ENCODE measurements at regions not wholly inside any gene's neighbourhood (a gene's known extent, or its start where the extent isn't known, plus 50 kb on each side); places are given as distances from the start of the nearest gene placed in this dataset.
"Not testable (repeated sequence)": the region's sequence is repeated elsewhere in the genome, so short reads cannot be mapped to it uniquely, and the experiment has no call there.

GRCh38 chr6:150456466-150456865 lies 87.7 kb downstream of the IYD start:
- no peak for DNase-seq

DNA sequence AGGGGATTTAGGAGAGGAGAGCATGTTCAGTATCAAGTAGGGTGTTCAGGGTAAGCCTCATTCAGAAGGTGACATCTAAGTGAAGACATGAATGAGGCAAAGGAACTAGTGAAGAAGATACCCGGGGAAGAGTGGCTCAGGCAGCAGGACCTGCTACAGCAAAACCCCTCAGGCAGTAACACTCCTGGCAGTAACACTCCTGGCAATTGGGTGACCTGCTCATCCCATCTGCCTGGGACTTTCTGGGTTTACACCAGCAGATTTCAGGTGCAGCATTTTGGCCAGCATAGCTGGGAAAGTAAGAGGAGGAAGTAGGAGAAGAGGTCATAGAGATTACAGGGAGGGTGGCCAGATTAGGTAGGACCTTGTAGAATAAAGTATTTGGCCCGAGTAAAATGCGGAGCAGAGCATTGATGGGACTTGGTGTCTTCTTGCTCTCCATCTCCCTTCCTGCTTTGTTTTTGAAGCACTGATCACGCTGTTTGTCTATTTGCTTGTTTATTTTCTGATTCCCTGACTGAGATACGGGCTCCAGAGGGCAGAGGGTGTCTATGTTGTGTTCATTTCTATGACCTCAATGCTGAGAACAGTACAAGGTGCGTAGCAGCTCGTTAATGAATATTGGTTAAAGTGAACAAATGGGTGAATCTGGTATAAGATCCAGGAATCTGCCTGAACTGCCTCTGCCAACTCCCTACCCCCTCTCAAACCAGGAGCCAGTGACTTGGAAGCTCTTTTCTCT lies 88.3 kb downstream of the IYD start:
- DNase-seq = no peak

DNA sequence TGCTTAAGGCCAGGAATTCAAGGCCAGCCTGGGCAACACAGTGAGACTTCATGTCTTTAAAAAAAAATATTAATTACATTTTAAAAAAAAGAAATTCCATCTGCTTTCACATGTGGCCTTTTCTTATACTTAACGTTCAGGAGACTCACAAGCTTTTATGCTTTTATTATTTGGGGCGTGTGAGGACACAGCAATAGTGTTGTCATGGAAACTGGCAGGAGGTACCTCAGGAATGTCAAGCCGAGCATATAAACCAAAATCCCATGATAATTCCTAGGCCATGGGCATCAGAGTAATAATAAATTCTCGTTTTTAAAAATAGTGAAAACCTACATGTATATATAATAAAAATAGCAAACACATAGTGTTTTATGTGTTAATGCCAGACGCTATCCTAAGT lies 89.8 kb downstream of the IYD start:
- DNase-seq = no peak

DNA sequence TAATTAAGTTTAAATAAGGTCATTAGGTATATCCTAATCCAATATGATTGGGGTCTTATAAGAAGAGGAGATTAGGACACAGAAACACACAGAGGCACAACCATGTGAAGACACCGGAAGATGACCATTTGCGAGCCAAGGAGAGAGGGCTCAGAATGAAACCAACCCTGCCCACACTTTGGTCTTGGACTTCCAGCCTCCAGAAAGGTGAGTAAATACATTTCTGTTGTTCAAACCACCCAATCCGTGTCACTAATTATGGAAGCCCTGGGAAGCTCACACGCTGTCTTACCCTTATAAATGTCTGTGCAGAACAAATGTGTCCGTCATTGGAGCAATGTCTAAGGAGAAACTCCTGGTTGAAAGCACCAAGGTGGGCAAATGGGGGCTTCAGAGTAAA lies 95.0 kb downstream of the IYD start:
- DNase-seq = no peak

DNA sequence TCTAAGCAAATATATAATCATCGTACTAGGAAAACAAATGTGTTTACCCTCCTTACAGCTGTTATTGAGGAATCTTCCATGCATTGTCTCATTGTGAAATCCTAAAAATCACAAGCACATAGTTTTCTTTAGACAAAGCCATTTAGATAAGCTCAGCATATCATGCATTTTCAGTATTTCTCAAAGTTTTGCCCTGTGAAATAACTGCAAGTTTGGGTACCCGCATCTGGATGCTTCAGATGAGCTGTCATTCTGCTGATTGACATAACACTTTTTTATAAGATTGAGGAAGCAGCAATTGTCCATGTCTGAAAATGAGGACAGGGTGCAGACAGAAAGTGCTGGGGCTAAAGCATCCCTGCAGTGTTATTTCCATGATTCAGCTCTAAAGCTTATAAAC lies 96.2 kb downstream of the IYD start:
- DNase-seq = no peak

- no peak for DNase-seq
Observed at GRCh38 chr6:150465610-150466009, 96.8 kb downstream of the IYD start.

GRCh38 chr6:150466196-150466595 lies 97.4 kb downstream of the IYD start:
- DNase-seq = no peak

GRCh38 chr6:150470131-150470530 lies 101.3 kb downstream of the IYD start:
- DNase-seq = no peak

GRCh38 chr6:150470960-150471665 lies 102.3 kb downstream of the IYD start:
- no peak for DNase-seq

DNA sequence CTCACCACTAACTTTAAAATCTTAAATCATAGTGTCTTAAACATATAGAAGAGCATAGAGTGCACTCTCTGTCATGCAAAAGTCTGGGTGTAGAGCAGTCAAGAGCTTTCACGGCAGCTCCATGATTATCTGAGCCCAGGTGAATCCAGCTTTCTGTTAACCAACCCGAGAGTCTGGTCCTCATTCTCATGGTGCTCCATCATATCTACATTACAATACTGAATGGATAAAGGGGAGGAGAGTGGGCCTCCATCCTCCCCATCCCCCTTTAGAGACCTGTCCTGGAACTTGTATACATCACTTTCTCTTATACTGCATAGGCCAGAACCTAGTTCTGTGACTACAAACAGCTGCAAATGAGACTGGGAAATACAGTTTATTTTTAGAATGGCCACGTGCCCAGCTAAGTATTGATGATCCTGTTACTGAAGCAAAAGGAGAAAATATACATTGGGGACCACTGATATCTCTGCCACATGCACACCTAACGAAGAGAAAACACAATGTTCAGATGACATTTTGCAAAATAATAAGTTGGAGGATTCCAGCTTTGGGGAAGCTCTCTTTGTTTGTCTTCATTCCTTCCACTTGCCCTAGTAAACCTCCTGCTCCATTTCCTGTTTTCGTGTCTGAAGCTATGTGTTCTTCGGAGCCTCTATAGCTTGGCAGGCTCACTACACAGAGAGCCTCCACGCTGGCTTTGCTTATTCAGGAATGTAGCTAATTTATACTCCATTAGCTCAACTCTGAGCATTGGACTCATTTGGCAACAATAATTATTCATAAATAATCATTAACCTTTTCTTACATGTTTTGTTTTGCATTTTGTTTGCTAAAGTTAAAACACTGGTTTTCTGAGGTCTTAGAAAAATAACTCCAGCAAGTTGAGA lies 110.1 kb downstream of the IYD start:
- no peak for DNase-seq

DNA sequence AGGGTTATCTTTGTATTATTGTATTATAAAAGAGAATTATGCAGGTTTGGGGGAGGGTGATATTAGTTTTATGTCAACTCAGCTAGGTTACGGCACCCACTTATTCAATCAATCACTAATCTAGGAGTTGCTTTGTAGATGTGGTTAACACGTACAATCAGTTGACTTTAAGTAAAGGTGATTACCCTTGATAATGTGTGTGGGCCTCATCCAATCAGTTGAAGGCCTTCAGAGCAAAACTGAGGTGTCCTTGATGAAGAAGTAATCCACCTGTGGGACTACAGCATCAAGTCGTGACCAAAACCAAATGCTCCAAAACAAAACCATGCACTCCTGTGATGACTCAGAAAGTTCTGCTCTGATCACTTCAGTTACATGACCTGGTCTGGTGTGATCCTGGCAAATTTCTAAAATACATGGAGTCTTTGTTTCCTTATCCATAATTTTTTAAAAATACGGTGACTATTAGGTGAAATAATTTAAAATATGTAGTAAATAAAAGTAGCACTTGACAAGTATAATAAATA lies 114.1 kb downstream of the IYD start:
- no peak for DNase-seq

DNA sequence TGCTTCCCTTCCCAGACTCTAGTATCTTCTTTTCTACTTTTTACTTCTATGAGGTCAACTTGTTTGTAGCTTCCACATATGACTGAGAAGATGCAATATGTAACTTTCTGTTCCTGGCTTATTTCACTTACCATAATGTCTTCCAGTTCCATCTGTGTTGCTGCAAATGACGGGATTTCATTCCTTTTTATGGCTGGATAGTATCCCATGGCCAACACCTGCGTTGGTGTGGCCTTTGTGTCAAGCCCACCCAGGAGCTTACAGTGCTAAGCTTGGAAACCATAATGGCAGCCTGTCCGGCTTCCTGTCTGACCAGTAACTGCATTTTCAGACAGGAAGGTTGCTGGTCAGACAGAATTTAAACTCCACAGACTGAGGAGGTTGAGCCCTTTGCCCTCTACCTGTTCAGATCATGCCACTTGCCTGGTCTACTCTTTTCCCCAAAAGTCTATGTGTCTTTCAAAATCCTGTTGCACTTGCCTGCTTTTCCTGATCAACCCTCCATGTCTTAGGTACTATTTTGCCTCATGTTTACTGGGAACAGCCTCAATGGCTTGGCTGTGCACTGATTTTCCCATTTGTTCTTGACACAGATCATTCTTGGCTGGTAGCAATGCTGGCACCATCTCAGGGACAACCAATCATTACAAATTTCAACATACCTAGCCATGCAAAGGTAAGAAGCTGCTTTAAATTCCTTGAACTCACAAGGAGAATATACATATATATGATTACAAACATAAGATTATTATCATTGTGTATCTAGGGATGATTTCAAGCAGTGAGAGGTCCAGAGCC lies 114.3 kb upstream of the PLEKHG1 start:
- DNase-seq = no peak

DNA sequence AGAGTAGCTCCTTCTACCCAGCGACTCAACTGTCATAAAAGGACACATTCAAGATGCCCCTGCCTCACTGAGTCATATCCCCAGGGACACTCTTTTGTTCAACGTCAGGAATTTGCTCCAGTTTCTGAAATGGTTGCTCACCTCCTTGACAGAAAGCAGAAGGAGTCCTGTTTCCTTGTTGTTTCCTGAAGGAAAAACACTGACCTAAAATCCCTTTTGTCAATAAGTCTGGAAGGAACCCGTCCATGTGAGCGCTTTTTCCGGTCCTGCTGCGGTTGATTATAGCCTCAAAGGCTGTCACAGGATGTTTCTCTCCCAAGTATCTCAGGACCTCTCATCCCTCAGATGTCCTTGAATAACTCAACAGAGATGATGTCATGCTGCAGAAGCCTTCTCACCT lies 113.6 kb upstream of the PLEKHG1 start:
- no peak for DNase-seq

DNA sequence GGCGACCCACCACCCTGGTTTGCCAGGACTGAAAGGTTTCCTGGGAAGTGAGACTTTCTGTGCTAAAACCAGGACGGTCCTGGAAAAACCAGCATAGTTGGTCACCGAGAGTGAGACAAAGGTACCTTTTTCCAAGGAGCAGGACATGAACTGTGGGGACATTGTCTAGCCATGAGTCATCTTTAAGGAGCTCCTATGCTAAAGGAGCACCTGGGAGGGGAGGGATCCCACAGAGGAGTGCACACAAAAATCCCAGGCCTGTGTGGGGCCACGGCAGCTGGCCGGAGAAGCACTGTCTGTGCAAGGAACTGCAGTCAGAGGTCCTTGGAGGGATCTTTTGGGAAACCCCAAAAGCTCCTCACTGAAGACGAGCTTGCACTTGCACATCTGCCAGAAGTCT lies 109.1 kb upstream of the PLEKHG1 start:
- no peak for DNase-seq

DNA sequence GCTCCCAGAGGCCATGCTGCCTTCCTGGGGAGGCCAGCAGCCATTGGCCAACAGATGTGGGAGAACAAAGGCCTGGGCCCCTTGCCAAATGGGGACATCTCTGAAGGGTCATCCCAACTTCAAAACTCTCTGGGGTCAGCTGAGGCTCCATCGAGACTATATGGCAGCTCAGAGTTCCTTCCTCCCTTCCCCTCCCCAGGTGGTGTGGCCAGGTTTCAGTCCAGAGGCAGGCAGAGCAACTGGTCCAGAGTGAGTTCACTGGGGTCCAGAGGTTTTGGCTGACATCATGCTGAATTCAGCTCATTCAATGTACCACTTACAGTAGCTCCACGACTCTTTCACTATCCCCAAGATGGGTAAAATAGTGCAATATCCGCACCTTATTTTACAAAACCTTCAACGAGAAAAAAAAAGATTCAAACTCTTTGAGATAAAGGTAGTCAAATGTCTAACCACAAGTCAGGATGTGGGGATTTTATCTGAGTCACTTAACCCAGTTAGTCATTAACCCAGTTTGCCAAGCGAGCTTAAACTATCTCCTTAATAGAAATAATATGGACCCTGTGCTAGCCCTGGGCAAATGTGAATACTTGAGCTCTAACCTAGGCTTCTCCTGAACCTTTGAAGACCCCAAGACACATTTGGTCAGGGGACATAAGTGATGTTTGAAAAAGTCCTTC lies 108.4 kb upstream of the PLEKHG1 start:
- DNase-seq = no peak

GRCh38 chr6:150491811-150492172 lies 107.9 kb upstream of the PLEKHG1 start:
- no peak for DNase-seq

- DNase-seq = no peak
Observed at GRCh38 chr6:150492507-150492906, 107.2 kb upstream of the PLEKHG1 start.

DNA sequence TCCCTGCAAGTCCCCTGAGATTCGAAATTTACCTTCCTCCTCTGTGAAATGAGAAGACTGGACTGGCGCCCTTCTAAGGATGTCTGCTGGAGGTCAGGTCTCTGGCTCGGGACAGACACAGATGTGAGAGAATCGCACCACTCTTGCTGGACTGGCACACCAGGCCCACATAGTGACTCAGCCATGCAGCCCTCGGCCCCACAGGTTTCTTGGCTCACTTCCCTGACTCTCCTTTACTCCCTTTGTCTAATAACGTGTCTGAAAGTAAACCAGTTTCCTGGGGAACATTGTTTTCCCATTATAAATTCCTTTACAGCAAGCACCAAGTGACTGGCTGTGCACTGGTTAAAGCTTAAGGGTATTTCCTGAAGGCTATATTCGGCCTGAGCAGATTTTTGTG lies 106.7 kb upstream of the PLEKHG1 start:
- no peak for DNase-seq

DNA sequence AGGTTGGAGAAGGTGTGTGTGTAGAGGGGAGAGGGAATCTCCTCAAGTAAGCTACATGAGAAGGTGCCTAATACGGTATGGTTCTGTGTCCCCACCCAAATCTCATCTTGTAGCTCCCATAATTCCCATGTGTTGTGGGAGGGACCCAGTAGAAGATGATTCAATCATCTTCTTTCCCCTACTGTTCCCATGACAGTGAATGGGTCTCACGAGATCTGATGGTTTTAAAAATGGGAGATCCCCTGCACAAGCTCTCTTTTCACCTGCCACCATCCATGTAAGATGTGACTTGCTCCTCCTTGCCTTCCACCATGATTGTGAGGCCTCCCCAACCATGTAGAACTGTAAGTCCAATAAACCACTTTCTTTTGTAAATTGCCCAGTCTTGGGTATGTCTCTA lies 106.1 kb upstream of the PLEKHG1 start:
- not testable (repeated sequence) for DNase-seq

DNA sequence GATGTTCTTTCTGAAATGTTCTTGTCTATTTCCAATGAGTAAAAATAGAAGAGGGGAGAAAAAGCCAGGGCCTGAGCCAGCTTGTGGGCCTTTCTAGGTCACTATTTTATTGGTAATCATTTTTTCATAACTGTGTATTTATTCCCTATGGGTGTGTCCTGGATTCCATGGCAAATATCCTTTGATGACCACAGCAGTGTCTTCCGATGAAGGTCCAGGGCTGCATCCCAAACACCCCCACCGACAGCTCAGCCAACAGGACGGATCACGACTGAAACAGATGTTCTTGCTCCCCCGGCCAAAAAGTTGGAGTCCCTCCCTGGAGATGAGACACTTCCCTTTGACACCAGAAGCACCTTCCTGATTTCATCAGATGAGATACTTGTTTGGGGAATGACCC lies 105.4 kb upstream of the PLEKHG1 start:
- DNase-seq = no peak

DNA sequence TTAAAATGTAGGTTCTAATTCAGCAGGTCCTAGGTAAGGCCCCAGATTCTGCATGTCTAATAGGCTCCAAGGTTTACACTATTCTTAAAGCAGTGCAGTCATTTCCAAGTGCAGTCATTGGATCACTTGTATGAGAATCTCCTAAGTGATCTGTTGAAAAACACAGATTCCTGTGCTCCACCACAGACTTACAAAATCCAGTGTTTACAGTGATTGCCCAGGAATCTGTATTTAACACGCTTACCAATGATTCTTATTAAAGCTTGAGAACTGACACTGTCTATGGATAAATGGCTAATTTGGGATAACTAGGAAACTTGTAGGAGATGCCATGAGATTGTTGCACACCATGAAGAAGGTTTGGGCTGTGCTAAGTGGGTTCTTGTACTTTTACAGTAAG lies 104.6 kb upstream of the PLEKHG1 start:
- no peak for DNase-seq

DNA sequence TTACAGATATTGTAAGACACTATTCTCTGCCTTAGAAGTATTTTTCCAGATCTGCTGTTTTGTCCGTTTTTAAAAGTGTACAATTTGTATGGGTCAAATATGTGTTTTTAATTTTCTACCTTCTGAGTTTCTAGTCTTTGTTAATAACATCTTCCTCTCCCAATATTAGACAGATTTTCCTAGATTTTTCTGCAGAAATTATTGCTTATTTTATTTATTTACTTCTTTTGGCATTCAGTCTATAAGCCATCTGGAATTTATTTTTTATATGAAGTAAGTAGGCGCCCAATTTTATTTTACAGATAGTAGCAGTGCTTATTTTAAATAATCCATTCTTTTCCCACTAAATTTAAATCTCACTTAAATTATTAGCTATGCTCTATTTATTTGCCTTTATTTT lies 103.1 kb upstream of the PLEKHG1 start:
- no peak for DNase-seq
